ENCODE measurements at regions not wholly inside any gene's neighbourhood (a gene's known extent, or its start where the extent isn't known, plus 50 kb on each side); places are given as distances from the start of the nearest gene placed in this dataset.

GRCh38 chr4:44120646-44121045 is 328.0 kb downstream of the KCTD8 start:
- no peak for TF ChIP-seq POLR2A (IDR thresholded peaks at IDR 0.05)
- TF ChIP-seq POLR2AphosphoS5 (IDR thresholded peaks at IDR 0.05): no peak

Data from sigmoid colon (tissue), 4 donors.